HG02610 (cell line): ENCODE measurements at regions not wholly inside any gene's neighbourhood (a gene's known extent, or its start where the extent isn't known, plus 50 kb on each side); places are given as distances from the start of the nearest gene placed in this dataset.

Source experiments
- ATAC-seq: cut with Tn5 transposase; IDR thresholded peaks from one replicate; pipeline ENCODE4 v1.9.1; 2021; ENCODE audit warnings: mild to moderate bottlenecking, moderate library complexity; ENCODE audit not compliant: unreplicated experiment

DNA sequence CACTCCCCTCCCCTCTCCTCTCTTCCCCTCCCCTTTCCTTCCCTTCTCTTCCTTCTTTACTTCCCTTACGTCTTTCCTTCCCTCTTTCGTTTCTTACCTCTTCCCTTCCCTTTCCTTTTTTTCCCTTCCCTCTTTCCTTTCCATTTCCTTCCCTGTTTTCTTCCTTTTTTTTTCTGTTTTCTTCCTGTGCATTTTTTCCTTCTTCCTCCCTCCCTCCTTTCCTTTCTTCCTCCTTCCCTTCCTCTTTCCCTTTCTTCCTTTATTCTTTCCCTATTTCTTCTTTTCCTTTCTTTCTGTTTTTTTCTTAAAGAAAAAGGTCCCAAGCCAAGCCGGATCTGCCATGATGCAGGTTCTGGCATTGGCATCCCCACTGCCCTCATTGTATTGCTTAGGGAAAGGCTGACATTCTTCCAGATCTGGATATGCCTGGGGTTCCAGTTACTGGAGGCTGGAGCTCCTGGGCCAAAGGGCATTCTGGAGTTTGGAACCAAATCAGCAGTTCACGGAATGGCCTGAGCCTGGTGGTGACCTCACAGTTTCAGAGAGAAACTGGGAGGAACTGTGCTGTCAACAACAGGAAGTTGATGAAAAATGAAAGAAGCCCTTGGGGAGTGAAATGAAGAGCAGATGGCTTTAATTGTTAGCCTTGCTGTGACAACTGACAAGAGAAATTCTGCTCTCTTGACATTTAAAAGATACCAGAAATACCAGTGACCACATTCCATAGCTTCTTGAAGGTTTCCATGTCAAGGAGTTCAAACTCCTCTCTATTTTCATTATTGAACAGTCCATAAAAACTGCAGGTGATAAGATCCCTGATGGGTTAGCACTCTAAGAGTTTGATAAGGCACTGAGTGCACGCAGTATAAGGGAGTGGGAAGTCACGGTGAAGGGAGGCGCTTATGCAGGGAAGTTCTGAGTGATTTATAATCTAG lies 622.1 kb downstream of the SPRY1 start:
- peak; percentile 99 for ATAC-seq

DNA sequence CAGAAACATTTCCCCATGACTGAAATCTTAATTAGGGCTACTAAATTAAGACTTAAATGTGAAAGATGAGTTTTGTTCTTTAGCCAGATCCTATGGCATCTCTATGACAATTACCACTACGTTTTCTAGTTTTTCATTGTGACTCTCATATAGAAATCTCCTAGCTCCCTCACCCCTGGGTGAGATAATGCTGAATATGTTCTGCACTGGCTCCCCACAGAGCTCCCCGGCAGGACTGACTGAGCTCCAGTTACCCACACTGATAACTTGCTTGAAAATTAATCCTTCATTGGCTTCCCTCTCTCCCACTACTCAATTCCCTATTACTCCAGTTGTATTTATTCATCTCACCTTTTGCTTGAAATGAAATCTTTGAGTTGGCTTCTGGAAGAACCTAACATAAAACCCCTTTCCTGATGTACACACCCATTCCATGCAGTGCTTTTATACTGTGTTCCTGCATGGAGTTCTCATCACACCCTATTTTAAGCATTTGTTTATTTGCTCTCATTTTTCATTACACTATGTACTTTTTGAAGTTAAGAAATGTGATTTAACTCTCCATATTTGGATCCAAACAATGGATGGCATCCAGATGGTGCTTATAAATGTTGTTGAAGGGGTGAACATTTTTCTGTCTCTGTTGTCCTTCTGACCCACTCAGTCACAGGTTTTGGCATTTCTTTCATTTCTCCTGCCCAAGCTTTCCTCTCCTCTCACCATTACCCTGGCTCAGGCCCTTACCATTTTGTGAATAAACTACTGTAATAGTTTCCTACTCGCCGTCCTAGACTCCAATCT lies 623.4 kb downstream of the SPRY1 start:
- no peak for ATAC-seq

DNA sequence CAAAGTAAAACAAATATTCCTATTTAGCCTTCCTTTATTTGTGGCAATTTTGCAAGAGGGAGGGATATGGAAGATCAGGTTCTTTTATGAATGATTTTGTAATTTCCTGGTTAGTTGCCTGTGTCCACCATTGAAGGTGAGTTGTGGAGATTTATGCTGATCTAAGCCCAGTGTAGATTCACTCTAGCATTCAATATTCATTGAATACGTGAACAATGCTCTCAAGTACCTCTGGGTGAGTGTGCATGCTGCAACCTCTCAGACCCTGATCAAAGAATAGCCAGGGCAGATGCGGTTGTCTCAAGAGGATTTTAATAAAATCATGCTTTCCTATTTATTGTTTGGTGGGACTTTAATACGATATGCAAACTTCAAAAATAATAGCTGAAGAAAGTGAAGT lies 628.4 kb downstream of the SPRY1 start:
- ATAC-seq = no peak

DNA sequence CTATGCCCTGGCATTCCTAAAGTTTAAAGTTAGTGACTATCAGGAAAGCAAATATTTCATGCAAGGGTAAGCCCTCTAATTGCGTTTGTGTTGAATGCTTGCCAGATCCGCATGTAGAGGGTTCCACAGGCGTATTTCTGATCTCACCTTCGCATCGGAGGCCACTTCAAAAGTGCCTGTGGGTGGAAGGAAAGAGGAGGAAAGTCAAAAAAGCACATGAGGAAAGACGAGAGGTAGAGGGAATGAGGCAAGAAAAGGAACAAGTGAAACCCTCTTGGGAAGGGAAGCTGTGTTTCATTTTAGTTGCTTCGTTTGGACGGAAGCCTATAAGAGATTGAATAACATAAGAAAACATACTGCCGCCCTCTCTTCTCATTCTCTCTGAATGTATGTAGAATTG lies 628.8 kb downstream of the SPRY1 start:
- ATAC-seq = no peak

DNA sequence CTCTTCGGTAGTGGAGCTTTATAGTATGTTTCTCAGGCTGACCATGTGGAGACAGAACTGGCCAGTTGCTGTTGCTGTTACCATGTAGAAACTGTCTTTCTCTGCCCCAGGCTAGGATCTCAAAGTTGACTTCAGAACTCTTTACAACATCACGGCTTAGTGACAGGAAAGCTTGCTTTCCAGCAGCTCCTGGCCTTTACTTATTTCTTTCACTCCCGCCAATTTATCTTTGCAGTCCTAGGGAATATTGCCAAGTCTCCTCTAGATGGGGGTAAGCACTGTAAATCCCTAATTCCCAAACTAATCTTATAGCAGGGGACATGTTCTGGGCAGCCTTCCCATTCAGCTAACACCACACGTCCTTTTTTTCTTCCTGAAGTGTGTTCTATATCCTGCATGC lies 631.6 kb downstream of the SPRY1 start:
- no peak for ATAC-seq

DNA sequence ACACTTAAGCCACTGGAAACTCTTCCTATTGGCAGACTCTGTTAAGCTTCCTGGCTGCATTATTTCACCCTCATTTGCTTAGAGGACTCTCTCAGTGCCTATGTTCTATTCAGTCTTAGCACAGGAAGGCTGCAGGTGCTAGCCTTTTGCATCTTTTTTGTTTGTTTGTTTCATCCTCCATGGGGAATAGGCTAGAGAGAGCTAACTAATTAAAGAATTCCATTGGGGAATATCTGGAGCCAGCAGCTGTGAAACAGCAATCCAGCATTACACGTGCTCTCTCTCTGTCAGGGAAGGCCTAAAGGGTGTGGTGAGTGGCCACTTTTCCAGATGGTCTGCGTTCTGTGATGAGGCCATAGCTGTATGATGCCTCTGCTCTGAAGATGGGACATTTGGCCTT lies 633.6 kb downstream of the SPRY1 start:
- no peak for ATAC-seq

DNA sequence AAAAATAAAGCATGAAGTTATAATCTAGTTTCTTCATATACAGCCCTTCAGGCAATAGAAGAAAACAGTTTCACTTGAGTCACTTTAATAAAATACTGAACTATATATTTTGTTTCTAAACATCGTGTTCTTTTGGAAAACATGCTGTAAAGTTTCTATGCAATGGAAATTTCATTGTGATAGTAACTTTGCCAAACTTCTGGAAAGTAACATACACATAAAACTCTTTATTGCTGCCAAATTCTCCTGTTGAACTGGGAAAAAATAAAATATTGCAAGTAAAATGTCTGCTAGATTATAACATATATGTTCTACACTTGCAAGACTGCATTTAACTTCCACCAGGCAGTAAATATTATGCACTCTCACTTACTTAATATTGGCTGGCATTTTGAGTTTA lies 635.4 kb downstream of the SPRY1 start:
- ATAC-seq = no peak

DNA sequence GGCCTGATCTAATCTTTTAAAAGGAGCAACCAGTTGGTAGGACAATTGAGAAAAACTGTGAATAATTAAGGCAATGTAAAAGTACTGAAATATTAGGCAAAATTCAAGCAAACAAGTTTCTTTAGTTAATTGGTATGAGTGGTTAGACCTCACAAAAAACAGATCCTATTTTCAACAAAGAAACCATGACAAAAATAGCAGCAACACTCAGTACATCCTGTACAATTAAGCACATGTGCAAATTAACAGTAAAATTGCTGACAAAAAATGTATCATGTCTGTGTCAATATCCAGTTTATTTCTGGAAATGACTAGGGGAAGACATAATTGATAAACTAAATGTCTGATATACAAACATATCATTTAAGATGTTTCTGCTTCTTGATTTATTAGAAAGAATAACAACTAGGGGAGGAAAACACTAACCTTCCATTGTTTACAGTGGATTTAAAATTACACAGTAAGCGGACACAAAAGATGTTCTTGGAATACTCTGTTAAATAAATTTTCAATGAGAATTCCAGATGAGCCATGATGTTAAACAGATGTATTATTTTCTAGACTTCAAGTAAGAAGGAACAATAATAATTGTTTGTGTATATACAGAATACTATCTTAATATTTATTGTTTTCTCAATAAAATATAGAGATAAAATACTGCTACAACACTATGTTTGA lies 638.9 kb downstream of the SPRY1 start:
- no peak for ATAC-seq

DNA sequence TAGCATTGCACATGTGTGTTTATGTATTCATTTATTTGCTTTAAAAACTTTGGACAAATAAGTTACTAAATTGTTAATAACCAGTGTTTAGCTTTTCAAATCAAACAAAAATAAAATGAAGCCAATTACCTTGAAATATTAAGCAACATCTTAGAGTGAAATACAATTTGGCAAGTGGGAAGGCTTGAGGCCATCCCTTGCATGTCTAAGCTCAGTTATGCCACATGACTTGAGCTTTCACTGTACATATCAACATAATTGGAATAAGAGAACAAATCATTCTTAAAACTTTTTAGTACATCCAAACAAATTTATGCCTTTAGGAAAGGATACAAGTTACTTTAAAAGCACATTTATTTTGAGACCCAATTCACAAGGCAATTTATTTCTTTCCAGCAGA lies 640.6 kb downstream of the SPRY1 start:
- ATAC-seq = no peak

DNA sequence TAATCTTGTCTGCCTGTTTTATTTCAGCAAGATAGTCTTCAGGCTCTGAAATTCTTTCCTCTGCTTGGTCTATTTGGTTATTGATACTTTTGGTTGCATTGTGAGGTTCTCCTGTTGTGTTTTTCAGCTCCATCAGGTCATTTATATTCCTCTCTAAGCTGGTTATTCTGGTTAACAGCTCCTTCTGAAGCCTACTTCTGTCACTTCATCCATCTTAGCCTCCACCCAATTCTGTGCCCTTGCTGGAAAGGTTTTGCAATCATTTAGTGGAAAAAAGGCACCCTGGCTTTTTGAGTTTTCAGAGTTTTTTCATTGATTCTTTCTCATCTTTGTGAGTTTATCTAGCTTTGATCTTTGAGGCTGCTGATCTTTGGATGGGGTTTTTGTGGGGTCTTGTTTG lies 647.7 kb downstream of the SPRY1 start:
- ATAC-seq = no peak

DNA sequence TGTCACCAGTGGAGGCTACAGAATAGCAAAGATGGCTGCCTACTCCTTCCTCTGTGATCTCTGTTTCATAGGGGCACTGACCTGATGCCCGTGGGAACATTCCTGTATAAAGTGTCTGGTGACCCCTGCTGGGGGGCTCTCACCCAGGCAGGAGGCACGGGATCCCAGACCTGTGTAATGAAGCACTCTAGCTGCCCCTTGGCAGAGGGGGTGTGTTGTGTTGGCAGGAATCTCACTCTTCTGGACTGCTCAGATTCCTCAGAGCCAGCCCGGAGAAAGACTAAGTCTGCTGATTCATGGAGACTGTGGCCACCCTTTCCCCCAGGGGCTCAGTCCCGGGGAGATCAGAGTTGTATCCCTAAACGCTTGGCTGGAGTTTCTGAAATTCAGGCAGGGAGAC lies 648.3 kb downstream of the SPRY1 start:
- ATAC-seq = no peak

DNA sequence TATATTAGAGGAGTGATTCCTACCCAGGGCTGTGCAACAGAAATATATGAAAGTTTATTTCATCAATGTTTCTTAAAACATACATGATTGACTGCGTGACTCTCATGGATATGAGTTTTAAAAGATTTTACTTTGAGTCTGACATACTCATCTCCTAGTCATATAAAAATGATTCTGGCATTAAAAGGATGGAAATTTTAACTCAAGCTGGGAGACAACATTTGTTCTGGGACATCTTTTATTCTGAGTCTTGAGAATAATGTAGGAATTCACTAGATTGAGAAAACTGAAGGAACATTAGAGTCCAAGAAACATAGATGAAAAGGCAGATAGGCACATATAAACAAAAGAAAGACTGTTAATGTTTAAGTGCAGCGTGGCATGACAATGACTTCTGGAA lies 649.6 kb downstream of the SPRY1 start:
- ATAC-seq = no peak

DNA sequence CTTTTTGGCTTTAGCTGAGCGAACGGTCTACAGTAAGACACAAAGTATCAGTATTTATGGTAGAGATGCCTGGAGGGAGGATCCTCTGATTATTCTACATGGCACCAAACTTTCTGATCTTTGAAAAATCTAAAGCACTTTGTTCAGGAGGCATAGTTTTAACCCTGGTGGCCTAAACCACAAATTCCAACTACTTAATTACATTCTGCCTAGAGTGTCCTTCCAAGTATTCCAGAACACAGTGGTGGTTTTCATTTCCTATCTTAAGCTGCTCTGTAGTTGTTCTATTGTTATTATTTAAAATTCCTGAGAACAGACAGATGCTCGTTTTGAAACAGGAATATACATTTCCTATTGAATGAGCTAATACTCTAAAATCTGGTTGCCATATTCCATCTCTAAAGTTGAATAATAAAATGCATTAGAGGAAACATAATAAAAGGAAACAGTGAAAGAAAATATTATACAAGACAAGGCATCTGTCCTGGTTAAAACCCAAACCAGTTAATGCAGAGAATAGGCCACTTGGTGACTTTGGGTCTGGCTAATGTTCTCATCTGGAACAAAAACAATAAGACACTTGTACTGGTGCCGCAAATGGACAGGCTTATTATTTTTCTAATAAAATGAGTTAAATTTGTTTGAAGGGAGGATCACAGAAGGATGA lies 657.4 kb downstream of the SPRY1 start:
- ATAC-seq = no peak

DNA sequence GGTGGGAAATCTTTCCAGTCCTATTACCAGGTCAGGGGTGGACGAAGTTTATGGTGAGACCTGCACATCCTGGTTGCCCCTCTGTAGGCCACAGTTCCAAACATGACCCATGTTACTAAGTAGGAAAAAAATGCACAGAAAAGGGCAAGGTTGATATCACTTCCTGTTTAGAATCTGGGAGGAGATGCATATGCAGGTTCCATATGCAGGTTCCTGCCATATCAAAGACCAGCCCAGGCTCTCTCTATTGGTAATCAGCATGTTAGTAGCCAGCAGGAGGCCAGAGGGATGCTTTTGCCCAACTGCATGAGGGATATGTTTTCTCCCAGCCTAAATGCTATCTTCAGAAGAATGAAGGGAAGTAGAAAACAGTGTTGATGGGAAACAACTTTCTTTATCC lies 657.2 kb downstream of the ANKRD50 start:
- ATAC-seq = no peak

DNA sequence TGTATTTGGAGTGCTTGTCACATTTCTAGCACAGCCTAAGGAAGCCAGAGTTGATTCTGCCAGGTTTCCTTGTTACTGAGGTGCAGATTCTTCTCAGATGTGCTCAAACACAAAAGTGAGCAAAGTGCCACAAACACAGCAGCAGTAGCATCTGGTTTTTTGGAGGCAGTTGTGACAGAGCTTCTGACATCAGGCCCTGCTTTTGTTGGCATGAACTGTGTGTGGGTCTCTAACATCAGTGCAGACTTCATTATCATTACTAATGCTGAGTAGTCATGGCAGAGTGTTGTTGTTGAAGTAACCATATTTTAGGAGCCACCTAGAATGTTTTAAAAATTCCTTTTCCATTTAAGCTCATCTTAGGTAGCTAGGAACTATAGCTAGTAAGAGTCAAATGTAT lies 656.6 kb downstream of the ANKRD50 start:
- ATAC-seq = no peak

DNA sequence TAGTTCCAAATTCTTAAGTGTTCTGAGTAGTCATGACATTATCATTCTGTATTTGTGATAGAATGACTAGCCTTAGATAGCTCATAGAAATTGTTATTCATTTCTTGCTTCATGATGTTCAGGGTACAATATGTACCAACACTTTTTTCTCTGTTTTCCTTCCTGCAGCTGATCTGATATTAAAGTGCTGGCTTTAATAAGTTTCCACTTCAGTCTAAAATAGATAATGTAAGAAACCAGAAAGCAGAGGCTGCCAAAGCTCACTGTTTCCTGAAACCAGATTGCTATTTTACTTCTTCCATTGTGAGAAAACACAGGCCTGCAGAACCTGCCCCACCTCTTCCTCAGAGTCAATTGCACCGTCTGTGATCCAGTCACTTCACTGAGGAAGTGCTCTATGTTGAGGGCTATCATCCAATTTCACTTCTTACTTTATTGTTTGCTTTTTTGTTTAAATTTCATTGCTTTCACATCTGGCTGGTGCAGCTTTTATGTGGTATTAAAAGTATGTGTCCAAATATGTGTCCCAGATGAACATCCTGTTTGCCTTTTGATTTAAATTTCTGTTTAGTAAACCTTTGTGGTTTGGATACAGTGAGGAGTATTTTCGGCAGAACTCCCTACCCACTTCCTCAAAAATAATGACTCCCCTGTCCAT lies 652.1 kb downstream of the ANKRD50 start:
- no peak for ATAC-seq

DNA sequence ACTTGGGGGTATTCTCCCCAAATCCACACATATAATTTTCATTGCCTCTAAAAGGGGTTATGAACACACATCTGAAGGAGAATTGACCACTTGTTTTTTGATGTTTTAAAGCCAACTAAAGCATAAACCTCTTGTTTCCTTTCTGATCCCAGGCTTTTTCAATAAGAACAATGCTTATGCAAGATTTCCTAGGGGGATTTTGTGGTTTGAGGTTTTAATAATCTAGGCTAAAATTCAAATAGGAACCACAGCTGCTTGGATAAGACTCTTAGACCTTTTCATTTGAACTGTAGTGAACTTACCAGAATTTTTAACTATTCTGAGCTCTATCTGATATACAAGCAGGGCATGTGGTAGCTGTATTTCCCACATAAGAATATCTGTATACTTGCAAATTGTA lies 651.1 kb downstream of the ANKRD50 start:
- ATAC-seq = no peak

DNA sequence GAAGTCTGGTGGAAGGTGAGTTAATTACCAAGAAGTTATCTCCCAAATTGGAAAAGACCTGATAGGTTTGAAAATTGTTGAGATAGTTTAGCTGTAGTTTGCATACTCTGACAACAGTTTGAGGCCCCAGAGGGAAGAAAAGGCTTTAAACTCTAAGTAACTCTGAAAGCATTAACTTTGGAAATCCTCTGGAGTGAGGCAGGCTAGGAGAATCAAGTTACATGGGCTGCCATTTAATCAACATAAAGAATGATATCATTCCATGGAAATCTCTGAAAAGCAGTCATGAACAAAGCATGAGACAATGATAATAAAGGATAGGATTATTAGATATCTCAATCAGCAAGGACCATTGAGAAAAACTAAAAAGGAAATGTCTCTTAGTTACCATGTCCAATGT lies 647.1 kb downstream of the ANKRD50 start:
- no peak for ATAC-seq

DNA sequence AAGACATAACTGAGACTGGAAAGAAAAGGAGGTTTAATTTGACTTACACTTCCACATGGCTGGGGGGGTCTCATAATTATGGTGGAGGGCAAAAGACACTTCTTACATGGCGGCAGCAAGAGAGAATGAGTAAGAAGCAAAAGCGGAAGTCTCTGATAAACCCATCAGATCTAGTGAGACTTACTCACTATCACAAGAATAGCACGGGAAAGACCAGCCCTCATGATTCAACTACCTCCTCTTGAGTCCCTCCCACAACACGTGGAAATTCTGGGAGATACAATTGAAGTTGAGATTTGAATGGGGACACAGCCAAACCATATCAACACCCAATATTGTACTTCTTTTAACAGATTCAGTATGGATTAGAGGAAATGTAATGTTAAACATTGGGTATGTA lies 646.6 kb downstream of the ANKRD50 start:
- ATAC-seq = no peak

DNA sequence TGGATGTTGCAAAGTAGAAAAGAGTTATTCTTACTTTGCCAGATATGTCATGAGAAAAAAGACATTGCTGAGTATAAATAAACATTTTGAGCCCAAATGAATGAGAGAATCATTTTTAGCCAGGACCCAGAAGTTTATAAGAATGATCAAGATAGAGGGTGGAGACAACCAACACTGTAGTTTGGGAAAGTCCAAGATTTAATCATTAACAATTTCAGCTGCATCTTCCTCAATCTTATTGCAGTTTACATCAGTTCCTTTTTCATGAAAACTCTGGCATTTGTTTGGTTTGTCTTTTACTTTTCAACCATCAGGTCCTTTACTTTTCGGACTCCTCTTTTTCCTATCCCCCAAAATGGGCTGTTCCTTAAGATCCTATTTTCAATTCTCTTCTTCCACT lies 645.9 kb downstream of the ANKRD50 start:
- ATAC-seq = no peak

DNA sequence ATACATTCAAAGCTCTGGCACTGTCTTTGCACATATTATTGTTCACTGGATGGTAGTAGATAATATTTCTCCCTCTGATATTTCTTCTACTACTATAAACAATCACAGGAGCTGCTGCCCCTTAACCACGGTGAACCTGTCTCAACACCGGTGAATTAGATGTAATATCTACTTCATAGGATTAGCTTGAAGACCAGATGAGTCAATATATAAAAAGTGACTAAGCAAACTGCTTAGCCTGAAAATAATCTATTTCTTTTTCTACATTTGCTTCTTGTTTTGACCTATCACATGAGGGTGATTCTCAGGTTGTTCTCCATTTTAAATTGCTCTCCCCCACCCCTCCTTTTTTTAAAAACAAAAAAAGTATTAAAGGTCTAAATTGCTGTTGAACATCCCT lies 645.5 kb downstream of the ANKRD50 start:
- no peak for ATAC-seq
